GM12878 (cell line): ENCODE measurements at regions not wholly inside any gene's neighbourhood (a gene's known extent, or its start where the extent isn't known, plus 50 kb on each side); places are given as distances from the start of the nearest gene placed in this dataset.

Experiments used
- ATAC-seq: fragments of 200-7000 bp; cut with Tn5 transposase; 3 replicates; pipeline ENCODE4 v1.9.1; 2020; ENCODE audit warnings: mild to moderate bottlenecking, moderate library complexity
- BruUV-seq: library from RNA; stranded (reverse); fragments of 400-500 nt; replicated peaks from 2 replicates; lab custom pipeline; 2021; lab: Mats Ljungman, UMichigan
- CTCF ChIA-PET: fragments of 300-600 bp; sonication (Branson Sonifier 250); formaldehyde crosslinking; extraction: SDS; loops from one replicate; lab custom pipeline; 2021; ENCODE audit warnings: inconsistent platforms; lab: Yijun Ruan, JAX
- POLR2A ChIA-PET: fragments of 350-600 bp; formaldehyde crosslinking; extraction: SDS; loops from one replicate; lab custom pipeline; 2021; ENCODE audit warnings: inconsistent platforms; lab: Charles Lee
- RAD21 ChIA-PET: fragments of 300-600 bp; sonication (Branson Sonifier 250); formaldehyde crosslinking; loops from one replicate; lab custom pipeline; 2023; ENCODE audit warnings: antibody characterized with exemption; ENCODE audit not compliant: unreplicated experiment; lab: Charles Lee
- SMC1A ChIA-PET: fragments of 300-600 bp; sonication (Branson Sonifier 250); formaldehyde crosslinking; loops from one replicate; lab custom pipeline; 2023; ENCODE audit not compliant: unreplicated experiment, uncharacterized antibody; lab: Charles Lee
- DNase-seq: peaks from one replicate; pipeline ENCODE4 v3.0.0-alpha.2; 2011; ENCODE audit warnings: low read depth, low spot score
- FAIRE-seq: peaks from 3 replicates; lab custom pipeline; 2011; peaks lifted over from hg19 to GRCh38; lab: Jason Lieb, UNC
- H2AFZ ChIP-seq: 2 replicates; pipeline ENCODE4 v1.6.0; 2011; ENCODE audit warnings: low read depth, low read length, control low read depth; ENCODE audit not compliant: control insufficient read depth
- H3K27ac ChIP-seq: 2 replicates; pipeline ENCODE4 v1.5.1; 2011; ENCODE audit warnings: control low read depth; ENCODE audit not compliant: control insufficient read depth, insufficient read depth
- H3K27me3 ChIP-seq, 2 experiments: replicated peaks in 1 of 2; 2 replicates each; pipeline versions ENCODE4 v1.6.0 to v1.6.1; 2011; ENCODE audit warnings: low read length in 1 of 2; ENCODE audit not compliant: control insufficient read depth in 2 of 2, insufficient read depth in 2 of 2
- H3K36me3 ChIP-seq, 2 experiments: 2 replicates each; pipeline ENCODE4 v1.5.1; 2011; ENCODE audit warnings: low read length in 1 of 2; ENCODE audit not compliant: control insufficient read depth in 2 of 2, insufficient read depth in 2 of 2
- H3K4me1 ChIP-seq: 2 replicates; pipeline ENCODE4 v1.6.1; 2011; ENCODE audit warnings: mild to moderate bottlenecking, low read length, moderate library complexity, mixed read lengths; ENCODE audit not compliant: control insufficient read depth, insufficient read depth
- H3K4me2 ChIP-seq: 2 replicates; pipeline ENCODE4 v1.6.0; 2011; ENCODE audit warnings: control low read depth; ENCODE audit not compliant: control insufficient read depth, insufficient read depth
- H3K4me3 ChIP-seq: fragments of 200-600 bp; sonication (generic); 2 replicates; pipeline ENCODE4 v1.5.1; 2016
- H3K79me2 ChIP-seq: 2 replicates; pipeline ENCODE4 v1.6.0; 2011; ENCODE audit warnings: low read length; ENCODE audit not compliant: control insufficient read depth, insufficient read depth
- H3K9ac ChIP-seq: 2 replicates; pipeline ENCODE4 v1.8.0; 2011; ENCODE audit warnings: low read length, control low read depth, mixed read lengths; ENCODE audit not compliant: control insufficient read depth, insufficient read depth
- H3K9me3 ChIP-seq: replicated peaks from 3 replicates; pipeline ENCODE4 v1.5.1; 2011; ENCODE audit warnings: mild to moderate bottlenecking, low read length; ENCODE audit not compliant: control insufficient read depth, insufficient read depth
- H4K20me1 ChIP-seq: 2 replicates; pipeline ENCODE4 v1.6.0; 2011; ENCODE audit not compliant: control insufficient read depth, insufficient read depth
- ASH2L ChIP-seq: fragments of 300-600, 200-600 bp; sonication (generic); IDR thresholded peaks from 2 replicates; pipeline ENCODE4 v1.6.1; 2017; ENCODE audit warnings: low read depth, mild to moderate bottlenecking, borderline replicate concordance
- BHLHE40 ChIP-seq, 2 experiments: fragments of 450-650 bp in 1 of 2; IDR thresholded peaks; 2 replicates each; pipeline ENCODE4 v1.6.1; 2011 to 2017; ENCODE audit warnings: low read depth in 2 of 2, borderline replicate concordance in 1 of 2, improper control_type of control experiment in 1 of 2, low read length in 1 of 2, mild to moderate bottlenecking in 1 of 2
- BMI1 ChIP-seq: fragments of 450-650 bp; IDR thresholded peaks from 2 replicates; pipeline ENCODE4 v1.6.1; 2016; ENCODE audit warnings: mild to moderate bottlenecking, moderate library complexity, borderline replicate concordance
- ESRRA ChIP-seq: IDR thresholded peaks from 2 replicates; pipeline ENCODE4 v1.6.1; 2012; ENCODE audit warnings: mild to moderate bottlenecking, low read length, improper control_type of control experiment
- EZH2 ChIP-seq: IDR thresholded peaks from 2 replicates; pipeline ENCODE4 v1.6.1; 2012; ENCODE audit warnings: low read depth, mild to moderate bottlenecking, control low read depth, inconsistent platforms, low read length, borderline replicate concordance; ENCODE audit not compliant: control insufficient read depth
- GATAD2B ChIP-seq: fragments of 450-650 bp; conservative IDR thresholded peaks from 2 replicates; pipeline ENCODE4 v1.6.1; 2017; ENCODE audit warnings: low read depth, mild to moderate bottlenecking, moderate library complexity
- HSF1 ChIP-seq: fragments of 150-350 bp; IDR thresholded peaks from 2 replicates; pipeline ENCODE4 v1.6.1; 2014; ENCODE audit warnings: mild to moderate bottlenecking, low read depth, low read length
- KDM1A ChIP-seq: fragments of 200-600 bp; sonication (generic); IDR thresholded peaks from 2 replicates; pipeline ENCODE4 v1.6.1; 2016; ENCODE audit warnings: borderline replicate concordance
- POLR2AphosphoS2 ChIP-seq: IDR thresholded peaks from 2 replicates; pipeline ENCODE4 v1.6.1; 2011; ENCODE audit warnings: low read depth, mild to moderate bottlenecking, low read length, improper control_type of control experiment, moderate library complexity
- POLR2AphosphoS5 ChIP-seq: IDR thresholded peaks from 2 replicates; pipeline ENCODE4 v1.6.1; 2011; ENCODE audit warnings: mild to moderate bottlenecking, low read length, inconsistent platforms
- SIN3A ChIP-seq: IDR thresholded peaks from 2 replicates; pipeline ENCODE4 v1.6.1; 2012; ENCODE audit warnings: low read depth, low read length, improper control_type of control experiment
- SREBF2 ChIP-seq: IDR thresholded peaks from 2 replicates; pipeline ENCODE4 v1.6.1; 2012; ENCODE audit warnings: mild to moderate bottlenecking, low read length
- TCF3 ChIP-seq: IDR thresholded peaks from 2 replicates; pipeline ENCODE4 v1.6.1; 2012; ENCODE audit warnings: low read depth, mild to moderate bottlenecking, low read length, borderline replicate concordance; ENCODE audit not compliant: insufficient read depth
- ZBED1 ChIP-seq: IDR thresholded peaks from 2 replicates; pipeline ENCODE4 v1.6.1; 2016; ENCODE audit warnings: borderline replicate concordance
- WGBS: methylation state at CpG from one replicate; pipeline ENCODE4 v1.1.6; 2016; ENCODE audit warnings: low lambda C conversion rate; ENCODE audit not compliant: insufficient replicate concordance, insufficient coverage; ENCODE audit errors: missing lambda C conversion rate; 5-methylcytosine and 5-hydroxymethylcytosine counted together
- in situ Hi-C: fragments of 300-500 bp; cut with MboI; formaldehyde crosslinking; loops from 9 replicates; pipeline ENCODE4 v1.14.3; 2018; ENCODE audit warnings: mixed read lengths
- intact Hi-C: fragments of 100-400 bp; cut with micrococcal nuclease; formaldehyde crosslinking; loops from one replicate; pipeline ENCODE4 v1.14.2; 2022; ENCODE audit not compliant: unreplicated experiment

- TF ChIP-seq HSF1: no peak
Measured at GRCh38 chr21:17414766-17415165, 98.1 kb upstream of the CXADR start (continued).

GRCh38 chr21:17416139-17416538 lies 96.7 kb upstream of the CXADR start:
- SMC1A ChIA-PET: no interaction called here

More at GRCh38 chr21:17416139-17416538, 96.7 kb upstream of the CXADR start:
- Histone ChIP-seq H3K27ac (no peak overlapping the region), H3K4me2 (no peak overlapping the region), H3K4me1 (no peaks in the 10 kb centered on the region), H3K36me3 (no peaks in the 10 kb centered on the region), H3K4me3 (no peak overlapping the region), H3K79me2 (no peaks in the 10 kb centered on the region), H3K27me3 (no peaks in the 10 kb centered on the region; a peak in 1 of 4 replicates), H3K9ac (no peak overlapping the region), H2AFZ (no peak overlapping the region), H3K9me3 (no peaks in the 10 kb centered on the region), H4K20me1 (no peaks in the 10 kb centered on the region)
- DNase-seq: no peak
- no TSS peak for BruUV-seq
- ChIA-PET RAD21 (no interaction called here), CTCF (interaction anchor here (0.6 kb wide), 1 partner anchor 31 kb away, joined by 3 read pairs; no protein-coding TSS in a partner anchor), POLR2A (interaction anchor here (0.6 kb wide), 1 partner anchor 874 kb away, joined by 3 read pairs; no protein-coding TSS in a partner anchor)
- intact Hi-C loops: no loop called here
- 32% methylated on average over 2 of the region's 2 CpGs for WGBS
- in situ Hi-C loops: no loop called here
- no peak for TF ChIP-seq BHLHE40 (IDR thresholded peaks at IDR 0.05; ENCODE audit: borderline replicate concordance in 1 of 2, low read depth in 2 of 2, low read length in 1 of 2)
- TF ChIP-seq POLR2AphosphoS2: no peak
- TF ChIP-seq ESRRA: no peak
- TF ChIP-seq GATAD2B: no peak
- TF ChIP-seq BMI1: no peak
- TF ChIP-seq KDM1A: no peak
- no peak for TF ChIP-seq TCF3
- no peak for TF ChIP-seq SREBF2
- no peak for TF ChIP-seq SIN3A
- TF ChIP-seq ZBED1: no peak
- no peak for TF ChIP-seq ASH2L
- TF ChIP-seq EZH2: no peak
- TF ChIP-seq POLR2AphosphoS5: no peak
- no peak for ATAC-seq
- no peak for FAIRE-seq
